K562 (cell line): ENCODE measurements at regions not wholly inside any gene's neighbourhood (a gene's known extent, or its start where the extent isn't known, plus 50 kb on each side); places are given as distances from the start of the nearest gene placed in this dataset.

ENCODE experiments used
- ATAC-seq: fragments of 200-7000 bp; cut with Tn5 transposase; 3 replicates; pipeline ENCODE4 v1.9.1; 2020; ENCODE audit warnings: moderate library complexity
- BruUV-seq: library from RNA; stranded (reverse); fragments of 400-500 nt; replicated peaks from 2 replicates; lab custom pipeline; 2021; lab: Mats Ljungman, UMichigan
- CTCF ChIA-PET: fragments of 300-600 bp; formaldehyde crosslinking; extraction: SDS; loops from one replicate; lab custom pipeline; 2021; ENCODE audit warnings: low intra/inter-chr PET ratio; lab: Yijun Ruan, JAX
- POLR2A ChIA-PET: fragments of 300-600, 350-650 bp; sonication (Branson Sonifier 250); formaldehyde crosslinking; extraction: SDS; loops from one replicate; lab custom pipeline; 2021; ENCODE audit warnings: antibody characterized with exemption, inconsistent platforms; lab: Yijun Ruan, JAX
- DNase-seq, 4 experiments: peaks; one replicate each; pipeline versions ENCODE4 v3.0.0 to v3.0.0-alpha.2; 2011 to 2018; ENCODE audit warnings: low spot score in 3 of 4, mixed read lengths in 3 of 4; ENCODE audit errors: extremely low read depth in 1 of 4
- FAIRE-seq: peaks from 2 replicates; lab custom pipeline; 2011; peaks lifted over from hg19 to GRCh38; lab: Jason Lieb, UNC
- H2AFZ ChIP-seq: 2 replicates; pipeline ENCODE4 v1.6.0; 2011; ENCODE audit warnings: low read depth, low read length, control low read depth, inconsistent platforms
- H3K27ac ChIP-seq: fragments of 200-600 bp; 3 replicates; pipeline ENCODE4 v1.8.0; 2011; ENCODE audit warnings: low read depth, mild to moderate bottlenecking, control low read depth, inconsistent platforms, low read length, moderate library complexity, mixed read lengths; ENCODE audit errors: extremely low read depth
- H3K27me3 ChIP-seq, 2 experiments: fragments of 300-600 bp in 1 of 2; 2 replicates in 1 of 2; 3 replicates in 1 of 2; pipeline versions ENCODE4 v1.6.0 to v1.8.0; 2011; ENCODE audit warnings: inconsistent platforms in 2 of 2, low read length in 2 of 2, mild to moderate bottlenecking in 1 of 2, mixed read lengths in 1 of 2, moderate library complexity in 1 of 2; ENCODE audit not compliant: control insufficient read depth in 2 of 2, insufficient read depth in 2 of 2
- H3K36me3 ChIP-seq: fragments of 300-600 bp; 3 replicates; pipeline ENCODE4 v1.8.0; 2011; ENCODE audit warnings: mild to moderate bottlenecking, low read length, inconsistent platforms; ENCODE audit not compliant: control insufficient read depth, insufficient read depth
- H3K4me1 ChIP-seq, 2 experiments: fragments of 200-600 bp in 1 of 2; replicated peaks in 1 of 2; 2 replicates in 1 of 2; 3 replicates in 1 of 2; pipeline versions ENCODE4 v1.5.1 to v1.8.0; 2011; ENCODE audit warnings: inconsistent platforms in 2 of 2, low read length in 2 of 2, mild to moderate bottlenecking in 1 of 2, mixed read lengths in 1 of 2, moderate library complexity in 1 of 2; ENCODE audit not compliant: control insufficient read depth in 2 of 2, insufficient read depth in 2 of 2
- H3K4me2 ChIP-seq: 2 replicates; pipeline ENCODE4 v1.6.1; 2011; ENCODE audit warnings: low read length, control low read depth, inconsistent platforms, mixed read lengths; ENCODE audit not compliant: insufficient read depth
- H3K4me3 ChIP-seq: fragments of 200-600 bp; sonication (generic), shearing (Covaris generic); 2 replicates; pipeline ENCODE4 v1.5.1; 2016; ENCODE audit warnings: control low read depth, inconsistent platforms
- H3K79me2 ChIP-seq: fragments of 200-600 bp; 3 replicates; pipeline ENCODE4 v1.8.0; 2011; ENCODE audit warnings: low read length, inconsistent platforms; ENCODE audit not compliant: control insufficient read depth, insufficient read depth
- H3K9ac ChIP-seq, 2 experiments: 2 replicates each; pipeline versions ENCODE4 v1.6.0 to v1.6.1; 2011; ENCODE audit warnings: low read depth in 2 of 2, low read length in 2 of 2, control low read depth in 1 of 2, inconsistent platforms in 1 of 2, mild to moderate bottlenecking in 1 of 2, mixed read lengths in 1 of 2; ENCODE audit not compliant: insufficient read depth in 1 of 2
- H3K9me1 ChIP-seq: one replicate; pipeline ENCODE4 v1.6.0; 2011; ENCODE audit warnings: inconsistent platforms, mild to moderate bottlenecking, low read length, moderate library complexity; ENCODE audit not compliant: control insufficient read depth, insufficient read depth
- H3K9me3 ChIP-seq: replicated peaks from 2 replicates; pipeline ENCODE4 v1.5.1; 2011; ENCODE audit warnings: low read depth, low read length, inconsistent platforms; ENCODE audit not compliant: control insufficient read depth, insufficient read depth
- H4K20me1 ChIP-seq: replicated peaks from 2 replicates; pipeline ENCODE4 v1.6.1; 2011; ENCODE audit warnings: low read length, inconsistent platforms, mixed read lengths; ENCODE audit not compliant: control insufficient read depth, insufficient read depth
- BRCA1 ChIP-seq, 2 experiments: fragments of 450-650 bp in 1 of 2; sonication (generic) in 1 of 2; formaldehyde crosslinking in 1 of 2; IDR thresholded peaks; 2 replicates each; pipeline versions ENCODE4 v1.5.0 to v1.6.1; 2017 to 2020; ENCODE audit warnings: mild to moderate bottlenecking in 1 of 2, missing genetic modification reagents in 1 of 2
- HNRNPH1 ChIP-seq: fragments of 200-400 bp; formaldehyde crosslinking; optimal IDR thresholded peaks from 2 replicates; pipeline ENCODE3; 2017; ENCODE audit warnings: low read depth, mild to moderate bottlenecking, low read length, moderate library complexity
- MXD1 ChIP-seq: fragments of 250-450 bp; sonication (Bioruptor Pico); IDR thresholded peaks from 2 replicates; pipeline ENCODE4 v1.8.0; 2021; ENCODE audit warnings: borderline replicate concordance, mild to moderate bottlenecking, moderate library complexity; ENCODE audit not compliant: poor library complexity, severe bottlenecking
- NBN ChIP-seq: fragments of 450-650 bp; IDR thresholded peaks from 2 replicates; pipeline ENCODE4 v1.6.1; 2016; ENCODE audit warnings: low read depth, mild to moderate bottlenecking
- PHB2 ChIP-seq: fragments of 450-650 bp; IDR thresholded peaks from 2 replicates; pipeline ENCODE4 v1.6.1; 2017; ENCODE audit warnings: low read depth
- SRSF3 ChIP-seq: fragments of 200-400 bp; formaldehyde crosslinking; IDR thresholded peaks from 2 replicates; pipeline ENCODE4 v1.6.1; 2016; ENCODE audit warnings: mild to moderate bottlenecking, low read length, moderate library complexity; ENCODE audit not compliant: insufficient read depth
- ZBTB2 ChIP-seq: fragments of 450-650 bp; IDR thresholded peaks from 2 replicates; pipeline ENCODE4 v1.6.1; 2016; ENCODE audit warnings: antibody characterized with exemption
- ZBTB26 ChIP-seq: fragments of 450-650 bp; formaldehyde crosslinking; IDR thresholded peaks from 2 replicates; pipeline ENCODE4 v1.4.0; 2022; ENCODE audit warnings: missing genetic modification characterization
- ZNF408 ChIP-seq: fragments of 250-450 bp; sonication (Bioruptor Pico); IDR thresholded peaks from 2 replicates; pipeline ENCODE4 v1.4.0; 2020; ENCODE audit warnings: low read depth, mild to moderate bottlenecking, moderate library complexity
- WGBS: fragments of 100-300 bp; shearing (Covaris generic); methylation state at CpG from one replicate; pipeline ENCODE4 v1.1.6; 2016; ENCODE audit warnings: low coverage, mixed read lengths; ENCODE audit not compliant: insufficient coverage; ENCODE audit errors: missing lambda C conversion rate; 5-methylcytosine and 5-hydroxymethylcytosine counted together
- in situ Hi-C: fragments of 300-500 bp; cut with MboI; formaldehyde crosslinking; loops from 4 replicates; pipeline ENCODE4 v1.15.0; 2018; ENCODE audit warnings: inconsistent platforms, mixed read lengths
- intact Hi-C: fragments of 100-400 bp; cut with micrococcal nuclease; formaldehyde crosslinking; loops from 2 replicates; pipeline ENCODE4 v1.14.2; 2022

DNA sequence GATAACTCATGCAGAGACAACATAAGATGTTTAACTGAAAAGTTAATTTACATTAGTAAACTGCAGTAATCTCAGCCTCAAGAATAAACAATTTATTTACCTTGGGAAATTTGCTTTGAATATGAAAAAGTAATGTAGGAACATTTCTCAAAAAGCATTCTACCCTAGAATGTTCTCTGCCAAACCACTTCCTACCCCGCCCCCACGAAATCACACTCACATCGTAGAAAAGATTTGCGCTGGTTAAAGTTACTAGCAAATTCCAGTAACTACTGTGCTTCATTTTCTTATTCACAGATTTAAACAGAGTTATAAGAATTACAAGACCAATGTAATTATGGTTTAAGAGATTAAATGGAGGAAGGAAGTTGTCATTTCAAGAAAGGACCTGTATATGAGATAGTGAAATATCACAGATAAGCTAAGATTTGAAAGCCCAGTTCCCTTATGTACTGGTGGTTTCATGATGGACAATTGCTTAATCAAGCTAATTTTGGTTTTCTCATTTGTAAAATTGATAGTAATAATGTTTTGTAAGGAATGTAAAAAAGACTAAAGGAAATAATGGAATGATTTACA, 175.4 kb downstream of the GNAI1 start:
- no peak for TF ChIP-seq MXD1
- TF ChIP-seq ZNF408 (CRISPR knock-in tag), result no peak
- TF ChIP-seq PHB2, result no peak
- TF ChIP-seq NBN, result no peak
- TF ChIP-seq, all 486 proteins: peak for 0
- ChIA-PET POLR2A (no interaction called here), CTCF (no interaction called here)
- H3K27ac ChIP-seq, result no peak overlapping the region
- H3K4me1 ChIP-seq, result no peaks in the 10 kb centered on the region
- DNase-seq (no peak), ATAC-seq (no peak), FAIRE-seq (no peak)
- H3K9ac ChIP-seq, result no peak overlapping the region
- no peak overlapping the region for H3K4me2 ChIP-seq
- no peaks in the 10 kb centered on the region for H4K20me1 ChIP-seq
- no peaks in the 10 kb centered on the region for H3K79me2 ChIP-seq
- WGBS, result 0% methylated on average over 4 of the region's 4 CpGs
- no peak overlapping the region for H3K4me3 ChIP-seq
- no peaks in the 10 kb centered on the region for H3K36me3 ChIP-seq
- intact Hi-C loops, result no loop called here
- in situ Hi-C loops, result no loop called here
- no peak overlapping the region for H2AFZ ChIP-seq
- BruUV-seq, result no TSS peak
- no peaks in the 10 kb centered on the region for H3K27me3 ChIP-seq
- no peaks in the 10 kb centered on the region for H3K9me1 ChIP-seq
- no peaks in the 10 kb centered on the region for H3K9me3 ChIP-seq

DNA sequence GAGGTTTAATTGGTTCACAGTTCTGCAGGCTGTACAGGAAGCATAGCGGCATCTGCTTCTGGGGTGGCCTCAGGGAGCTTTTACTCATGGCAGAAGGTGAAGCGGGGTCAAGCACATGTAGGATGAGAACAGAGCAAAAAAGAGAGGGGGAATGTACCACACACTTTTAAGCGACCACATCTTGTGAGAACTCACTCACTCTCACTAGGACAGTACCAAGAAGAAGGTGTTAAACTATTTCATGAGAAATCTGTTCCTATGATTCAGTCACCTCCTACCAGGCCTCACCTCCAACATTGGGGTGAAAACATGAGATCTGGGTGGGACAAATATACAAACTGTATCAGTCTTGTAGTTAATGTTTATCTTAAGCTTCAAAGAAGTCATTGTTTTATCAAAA, 174.7 kb downstream of the GNAI1 start:
- intact Hi-C loops, result no loop called here
- Histone ChIP-seq H3K79me2 (no peaks in the 10 kb centered on the region), H3K27me3 (no peaks in the 10 kb centered on the region), H2AFZ (no peak overlapping the region), H3K4me1 (no peaks in the 10 kb centered on the region), H3K9ac (no peak overlapping the region), H3K9me1 (no peaks in the 10 kb centered on the region), H3K9me3 (no peaks in the 10 kb centered on the region), H3K36me3 (no peaks in the 10 kb centered on the region), H4K20me1 (no peaks in the 10 kb centered on the region), H3K4me2 (no peak overlapping the region), H3K4me3 (no peak overlapping the region), H3K27ac (no peak overlapping the region)
- CTCF ChIA-PET, result no interaction called here
- 0% methylated on average over 3 of the region's 3 CpGs for WGBS
- in situ Hi-C loops, result no loop called here
- no peak for FAIRE-seq
- POLR2A ChIA-PET, result no interaction called here
- BruUV-seq, result no TSS peak
- DNase-seq, result no peak
- no peak for ATAC-seq
- no peak for TF ChIP-seq HNRNPH1
- no peak for TF ChIP-seq BRCA1 (IDR thresholded peaks at IDR 0.05)
- TF ChIP-seq BRCA1 (CRISPR knock-in tag; IDR thresholded peaks at IDR 0.05), result no peak
- TF ChIP-seq SRSF3, result no peak
- TF ChIP-seq ZBTB26 (CRISPR knock-in tag), result no peak
- TF ChIP-seq ZBTB2, result no peak
